KOPT-K1 (cell line): ENCODE measurements at regions not wholly inside any gene's neighbourhood (a gene's known extent, or its start where the extent isn't known, plus 50 kb on each side); places are given as distances from the start of the nearest gene placed in this dataset.

ENCODE experiments used
- H3K27ac ChIP-seq: fragments of 200-600 bp; sonication (generic); 2 replicates; pipeline ENCODE4 v1.5.1; 2016; ENCODE audit warnings: antibody characterized with exemption, mild to moderate bottlenecking, low read depth, low read length; ENCODE audit not compliant: poor library complexity, severe bottlenecking
- H3K36me3 ChIP-seq: fragments of 200-600 bp; sonication (generic); 2 replicates; pipeline ENCODE4 v1.5.1; 2017; ENCODE audit warnings: antibody characterized with exemption, mild to moderate bottlenecking, low read length, moderate library complexity; ENCODE audit not compliant: insufficient read depth
- H3K9me3 ChIP-seq: fragments of 200-600 bp; sonication (generic); 2 replicates; pipeline ENCODE4 v1.5.1; 2017; ENCODE audit warnings: antibody characterized with exemption, low read length, mild to moderate bottlenecking; ENCODE audit not compliant: insufficient read depth, poor library complexity, severe bottlenecking

GRCh38 chr6:126174697-126175096, 165.2 kb upstream of the CENPW start:
- H3K27ac ChIP-seq = no peak overlapping the region
- no peaks in the 10 kb centered on the region for H3K9me3 ChIP-seq
- no peaks in the 10 kb centered on the region for H3K36me3 ChIP-seq

GRCh38 chr6:126175251-126175650, 164.7 kb upstream of the CENPW start:
- Histone ChIP-seq H3K27ac (no peak overlapping the region), H3K36me3 (no peaks in the 10 kb centered on the region), H3K9me3 (no peaks in the 10 kb centered on the region)

- H3K36me3 ChIP-seq = no peaks in the 10 kb centered on the region
- no peak overlapping the region for H3K27ac ChIP-seq
- no peaks in the 10 kb centered on the region for H3K9me3 ChIP-seq
These were observed 163.6 kb upstream of the CENPW start for GRCh38 chr6:126176282-126176681.

- no peak overlapping the region for H3K27ac ChIP-seq
- no peaks in the 10 kb centered on the region for H3K9me3 ChIP-seq
- H3K36me3 ChIP-seq = no peaks in the 10 kb centered on the region
These were observed 159.3 kb upstream of the CENPW start for GRCh38 chr6:126180585-126180984.

GRCh38 chr6:126181173-126181741, 158.7 kb upstream of the CENPW start:
- Histone ChIP-seq H3K27ac (no peak overlapping the region), H3K36me3 (no peaks in the 10 kb centered on the region), H3K9me3 (no peaks in the 10 kb centered on the region)

- H3K27ac ChIP-seq = no peak overlapping the region
- no peaks in the 10 kb centered on the region for H3K36me3 ChIP-seq
- no peaks in the 10 kb centered on the region for H3K9me3 ChIP-seq
These were observed 158.0 kb upstream of the CENPW start for GRCh38 chr6:126181890-126182289.

GRCh38 chr6:126182650-126183311, 157.1 kb upstream of the CENPW start:
- H3K27ac ChIP-seq = no peak overlapping the region
- no peaks in the 10 kb centered on the region for H3K36me3 ChIP-seq
- no peaks in the 10 kb centered on the region for H3K9me3 ChIP-seq

GRCh38 chr6:126185774-126186173, 154.1 kb upstream of the CENPW start:
- H3K9me3 ChIP-seq = no peaks in the 10 kb centered on the region
- H3K36me3 ChIP-seq = no peaks in the 10 kb centered on the region
- H3K27ac ChIP-seq = no peak overlapping the region

GRCh38 chr6:126188279-126188909, 151.5 kb upstream of the CENPW start:
- H3K36me3 ChIP-seq = no peaks in the 10 kb centered on the region
- H3K27ac ChIP-seq = no peak overlapping the region
- no peaks in the 10 kb centered on the region for H3K9me3 ChIP-seq

- Histone ChIP-seq H3K9me3 (no peaks in the 10 kb centered on the region), H3K36me3 (no peaks in the 10 kb centered on the region), H3K27ac (no peak overlapping the region)
These were observed 144.2 kb upstream of the CENPW start for GRCh38 chr6:126195625-126196236.

GRCh38 chr6:126198631-126199030, 141.3 kb upstream of the CENPW start:
- Histone ChIP-seq H3K36me3 (no peaks in the 10 kb centered on the region), H3K27ac (peak overlapping the region; percentile 51), H3K9me3 (no peaks in the 10 kb centered on the region)

- Histone ChIP-seq H3K36me3 (no peaks in the 10 kb centered on the region), H3K27ac (peak overlapping the region; percentile 51), H3K9me3 (no peaks in the 10 kb centered on the region)
These were observed 140.4 kb upstream of the CENPW start for GRCh38 chr6:126199466-126199865.

- H3K27ac ChIP-seq = no peak overlapping the region
- no peaks in the 10 kb centered on the region for H3K9me3 ChIP-seq
- no peaks in the 10 kb centered on the region for H3K36me3 ChIP-seq
These were observed 137.2 kb upstream of the CENPW start for GRCh38 chr6:126202707-126203106.

GRCh38 chr6:126204126-126204525, 135.8 kb upstream of the CENPW start:
- no peaks in the 10 kb centered on the region for H3K36me3 ChIP-seq
- H3K9me3 ChIP-seq = no peaks in the 10 kb centered on the region
- no peak overlapping the region for H3K27ac ChIP-seq

GRCh38 chr6:126204598-126204997, 135.3 kb upstream of the CENPW start:
- no peaks in the 10 kb centered on the region for H3K9me3 ChIP-seq
- no peak overlapping the region for H3K27ac ChIP-seq
- H3K36me3 ChIP-seq = no peaks in the 10 kb centered on the region
